ENCODE measurements at regions not wholly inside any gene's neighbourhood (a gene's known extent, or its start where the extent isn't known, plus 50 kb on each side); places are given as distances from the start of the nearest gene placed in this dataset.

DNA sequence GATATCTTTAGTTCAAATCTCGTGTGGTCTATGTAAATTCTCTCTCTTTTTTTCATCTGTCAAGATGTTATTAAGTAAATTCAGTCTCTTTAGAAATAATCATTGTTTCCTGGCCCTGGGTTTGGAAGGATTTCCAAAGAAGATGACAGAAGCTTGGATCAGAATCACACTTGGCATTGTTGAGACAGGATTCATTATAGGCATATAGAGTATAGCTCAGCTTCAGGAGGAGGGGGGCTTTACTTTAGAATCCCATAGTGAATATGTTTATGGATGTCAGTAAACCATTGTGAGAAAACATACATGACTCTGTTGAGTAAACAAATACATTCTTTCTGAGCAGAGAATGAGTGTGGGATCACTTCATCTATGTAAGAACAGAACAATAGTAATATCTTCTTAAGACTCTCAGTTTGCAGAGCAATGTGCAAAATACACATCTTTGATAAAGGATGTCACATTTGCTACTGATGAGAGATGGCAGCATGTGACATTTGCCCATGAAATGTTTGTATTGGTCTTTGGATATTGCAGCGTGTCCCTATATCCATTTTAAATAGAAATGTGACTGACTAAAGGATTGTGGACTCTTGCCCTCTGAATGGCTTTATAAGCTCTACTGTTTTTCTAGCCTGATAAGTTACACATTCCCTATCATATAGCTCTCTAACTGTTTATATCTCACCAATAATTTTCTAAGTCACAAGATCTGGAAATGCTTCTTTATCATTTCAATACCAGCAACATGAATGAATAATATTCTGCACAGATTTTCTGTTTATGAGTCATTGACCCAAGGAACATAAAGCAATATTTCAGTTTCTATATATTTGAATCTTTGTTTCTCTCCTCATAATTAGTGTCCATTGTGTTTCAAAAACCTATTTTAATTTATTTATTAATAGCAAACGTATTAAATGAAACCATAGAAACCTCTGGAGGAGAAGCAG lies 95.6 kb upstream of the THRB start:
- TF ChIP-seq, protein P1, sequence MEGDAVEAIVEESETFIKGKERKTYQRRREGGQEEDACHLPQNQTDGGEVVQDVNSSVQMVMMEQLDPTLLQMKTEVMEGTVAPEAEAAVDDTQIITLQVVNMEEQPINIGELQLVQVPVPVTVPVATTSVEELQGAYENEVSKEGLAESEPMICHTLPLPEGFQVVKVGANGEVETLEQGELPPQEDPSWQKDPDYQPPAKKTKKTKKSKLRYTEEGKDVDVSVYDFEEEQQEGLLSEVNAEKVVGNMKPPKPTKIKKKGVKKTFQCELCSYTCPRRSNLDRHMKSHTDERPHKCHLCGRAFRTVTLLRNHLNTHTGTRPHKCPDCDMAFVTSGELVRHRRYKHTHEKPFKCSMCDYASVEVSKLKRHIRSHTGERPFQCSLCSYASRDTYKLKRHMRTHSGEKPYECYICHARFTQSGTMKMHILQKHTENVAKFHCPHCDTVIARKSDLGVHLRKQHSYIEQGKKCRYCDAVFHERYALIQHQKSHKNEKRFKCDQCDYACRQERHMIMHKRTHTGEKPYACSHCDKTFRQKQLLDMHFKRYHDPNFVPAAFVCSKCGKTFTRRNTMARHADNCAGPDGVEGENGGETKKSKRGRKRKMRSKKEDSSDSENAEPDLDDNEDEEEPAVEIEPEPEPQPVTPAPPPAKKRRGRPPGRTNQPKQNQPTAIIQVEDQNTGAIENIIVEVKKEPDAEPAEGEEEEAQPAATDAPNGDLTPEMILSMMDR (conservative IDR thresholded peaks at IDR 0.05 in 1 of 2, IDR thresholded peaks at IDR 0.05 in 1 of 2; ENCODE audit: extremely low read depth in 1 of 2, insufficient read depth in 1 of 2, low read depth in 1 of 2, low read length in 2 of 2) = no peak
- TF ChIP-seq EZH2 (IDR thresholded peaks at IDR 0.05; ENCODE audit: borderline replicate concordance, low read length) = no peak

All from mammary epithelial cell (primary cell).